NB4 (cell line): ENCODE measurements at regions not wholly inside any gene's neighbourhood (a gene's known extent, or its start where the extent isn't known, plus 50 kb on each side); places are given as distances from the start of the nearest gene placed in this dataset.

Experiments
- CTCF ChIP-seq: IDR thresholded peaks from one replicate; pipeline ENCODE4 v1.5.1; 2012; ENCODE audit warnings: low read depth, low read length
- MAX ChIP-seq: IDR thresholded peaks from 2 replicates; pipeline ENCODE4 v1.6.1; 2011; ENCODE audit warnings: low read depth, low read length

GRCh38 chr13:44735806-44736205 lies 159.7 kb upstream of the TSC22D1 start:
- no peak for TF ChIP-seq CTCF
- no peak for TF ChIP-seq MAX
